ENCODE measurements at regions not wholly inside any gene's neighbourhood (a gene's known extent, or its start where the extent isn't known, plus 50 kb on each side); places are given as distances from the start of the nearest gene placed in this dataset.

GRCh38 chr5:179421144-179421901 lies 76.1 kb upstream of the ADAMTS2 start:
- DNase-seq (ENCODE audit: low read depth), result no peak
- no peak for TF ChIP-seq CTCF (IDR thresholded peaks at IDR 0.05; ENCODE audit: insufficient read depth, low read depth, low read length)
- no peak overlapping the region for H3K4me3 ChIP-seq (ENCODE audit: low read depth, low read length)

GRCh38 chr5:179420476-179420875 lies 75.2 kb upstream of the ADAMTS2 start:
- no peak overlapping the region for H3K4me3 ChIP-seq (ENCODE audit: low read depth, low read length)
- TF ChIP-seq CTCF (IDR thresholded peaks at IDR 0.05; ENCODE audit: insufficient read depth, low read depth, low read length), result no peak
- no peak for DNase-seq (ENCODE audit: low read depth)

GRCh38 chr5:179418972-179419371 lies 73.7 kb upstream of the ADAMTS2 start:
- no peak for TF ChIP-seq CTCF (IDR thresholded peaks at IDR 0.05; ENCODE audit: insufficient read depth, low read depth, low read length)
- DNase-seq (ENCODE audit: low read depth), result no peak
- H3K4me3 ChIP-seq (ENCODE audit: low read depth, low read length), result no peak overlapping the region

GRCh38 chr5:179417696-179418095 lies 72.4 kb upstream of the ADAMTS2 start:
- no peak overlapping the region for H3K4me3 ChIP-seq (ENCODE audit: low read depth, low read length)
- DNase-seq (ENCODE audit: low read depth), result no peak

GRCh38 chr5:179417016-179417415 lies 71.8 kb upstream of the ADAMTS2 start:
- TF ChIP-seq CTCF (IDR thresholded peaks at IDR 0.05; ENCODE audit: insufficient read depth, low read depth, low read length), result no peak
- DNase-seq (ENCODE audit: low read depth), result no peak
- no peak overlapping the region for H3K4me3 ChIP-seq (ENCODE audit: low read depth, low read length)

More at GRCh38 chr5:179417696-179418095, 72.4 kb upstream of the ADAMTS2 start:
- no peak for TF ChIP-seq CTCF (IDR thresholded peaks at IDR 0.05; ENCODE audit: insufficient read depth, low read depth, low read length)

- TF ChIP-seq CTCF (IDR thresholded peaks at IDR 0.05; ENCODE audit: insufficient read depth, low read depth, low read length), result no peak
- no peak overlapping the region for H3K4me3 ChIP-seq (ENCODE audit: low read depth, low read length)
- no peak for DNase-seq (ENCODE audit: low read depth)
These were observed 71.0 kb upstream of the ADAMTS2 start for GRCh38 chr5:179416114-179416822.
